ENCODE measurements at regions not wholly inside any gene's neighbourhood (a gene's known extent, or its start where the extent isn't known, plus 50 kb on each side); places are given as distances from the start of the nearest gene placed in this dataset.

DNA sequence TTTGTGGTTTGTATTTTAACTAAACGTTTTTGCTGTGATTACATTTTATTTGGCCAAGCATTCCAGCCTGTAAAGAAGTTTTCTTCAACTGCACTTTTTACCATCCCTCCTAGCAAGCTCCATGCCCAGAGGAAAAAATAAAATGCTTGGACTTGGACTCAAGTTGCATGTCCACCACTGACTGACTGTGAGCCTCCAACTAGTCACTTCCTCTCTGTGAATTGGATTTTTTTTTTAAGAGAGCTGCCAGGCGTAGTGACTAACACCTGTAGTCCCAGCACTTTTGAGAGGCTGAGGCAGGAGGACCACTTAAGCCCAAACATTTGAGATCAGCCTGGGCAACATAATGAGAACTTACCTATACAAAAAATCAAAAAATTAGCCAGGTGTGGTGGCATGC lies 1185.2 kb upstream of the PIK3C3 start:
- FAIRE-seq = no peak

DNA sequence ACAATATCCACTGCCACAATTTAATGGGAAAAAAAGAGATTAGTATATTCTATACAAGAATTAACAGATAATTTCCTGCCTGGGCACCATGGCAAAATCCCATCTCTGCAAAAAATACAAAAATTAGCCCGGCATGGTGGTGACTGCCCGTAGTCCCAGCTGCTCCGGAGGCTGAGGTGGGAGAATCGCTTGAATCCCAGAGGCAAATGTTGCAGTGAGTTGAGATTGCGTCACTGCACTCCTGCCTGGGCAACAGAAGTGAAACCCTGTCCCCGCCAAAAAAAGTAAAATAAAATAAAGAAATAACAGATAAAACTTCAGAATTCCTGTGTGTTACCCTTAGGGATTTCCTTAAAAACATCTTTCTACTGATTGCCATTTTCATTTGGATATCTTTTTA lies 1194.8 kb upstream of the PIK3C3 start:
- no peaks in the 10 kb centered on the region for H3K36me3 ChIP-seq (ENCODE audit: control insufficient read depth, insufficient read depth, low read length)
- no peaks in the 10 kb centered on the region for H3K27me3 ChIP-seq (ENCODE audit: control insufficient read depth, insufficient read depth, low read length)
- DNase-seq (ENCODE audit: low read depth) = no peak
- TF ChIP-seq, protein P1, sequence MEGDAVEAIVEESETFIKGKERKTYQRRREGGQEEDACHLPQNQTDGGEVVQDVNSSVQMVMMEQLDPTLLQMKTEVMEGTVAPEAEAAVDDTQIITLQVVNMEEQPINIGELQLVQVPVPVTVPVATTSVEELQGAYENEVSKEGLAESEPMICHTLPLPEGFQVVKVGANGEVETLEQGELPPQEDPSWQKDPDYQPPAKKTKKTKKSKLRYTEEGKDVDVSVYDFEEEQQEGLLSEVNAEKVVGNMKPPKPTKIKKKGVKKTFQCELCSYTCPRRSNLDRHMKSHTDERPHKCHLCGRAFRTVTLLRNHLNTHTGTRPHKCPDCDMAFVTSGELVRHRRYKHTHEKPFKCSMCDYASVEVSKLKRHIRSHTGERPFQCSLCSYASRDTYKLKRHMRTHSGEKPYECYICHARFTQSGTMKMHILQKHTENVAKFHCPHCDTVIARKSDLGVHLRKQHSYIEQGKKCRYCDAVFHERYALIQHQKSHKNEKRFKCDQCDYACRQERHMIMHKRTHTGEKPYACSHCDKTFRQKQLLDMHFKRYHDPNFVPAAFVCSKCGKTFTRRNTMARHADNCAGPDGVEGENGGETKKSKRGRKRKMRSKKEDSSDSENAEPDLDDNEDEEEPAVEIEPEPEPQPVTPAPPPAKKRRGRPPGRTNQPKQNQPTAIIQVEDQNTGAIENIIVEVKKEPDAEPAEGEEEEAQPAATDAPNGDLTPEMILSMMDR (IDR thresholded peaks at IDR 0.05; ENCODE audit: insufficient read depth, low read length, severe bottlenecking) = no peak
- H3K4me3 ChIP-seq (ENCODE audit: low read depth, low read length) = no peak overlapping the region
- no peak for FAIRE-seq

More for the DNA sequence above, 1185.2 kb upstream of the PIK3C3 start:
- no peak overlapping the region for H3K4me3 ChIP-seq (ENCODE audit: low read depth, low read length)
- no peaks in the 10 kb centered on the region for H3K36me3 ChIP-seq (ENCODE audit: control insufficient read depth, insufficient read depth, low read length)
- TF ChIP-seq, protein P1 (IDR thresholded peaks at IDR 0.05; ENCODE audit: insufficient read depth, low read length, severe bottlenecking) = no peak
- H3K27me3 ChIP-seq (ENCODE audit: control insufficient read depth, insufficient read depth, low read length) = no peaks in the 10 kb centered on the region
- peak; percentile 58 for DNase-seq (ENCODE audit: low read depth)

DNA sequence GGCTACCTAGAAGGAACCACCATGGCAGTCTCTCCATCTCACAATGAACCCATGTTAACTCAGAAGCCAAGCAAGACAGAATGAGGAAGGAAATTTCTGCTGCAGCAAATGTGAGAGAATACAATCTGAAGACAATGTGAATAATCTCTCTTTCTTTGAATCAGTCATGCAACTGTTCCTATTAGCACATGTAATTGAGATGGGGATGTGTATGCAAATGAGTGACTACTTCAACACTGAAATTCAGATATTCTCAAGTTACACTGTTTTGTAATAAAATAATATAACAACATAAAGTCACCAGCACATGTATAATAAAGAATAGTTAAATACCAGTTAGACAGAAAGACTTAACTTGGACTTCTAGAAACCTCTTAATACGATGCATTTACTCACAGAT lies 1200.6 kb upstream of the PIK3C3 start:
- TF ChIP-seq, protein P1 (IDR thresholded peaks at IDR 0.05; ENCODE audit: insufficient read depth, low read length, severe bottlenecking) = no peak
- H3K36me3 ChIP-seq (ENCODE audit: control insufficient read depth, insufficient read depth, low read length) = no peaks in the 10 kb centered on the region
- no peak overlapping the region for H3K4me3 ChIP-seq (ENCODE audit: low read depth, low read length)
- FAIRE-seq (no peak), DNase-seq (ENCODE audit: low read depth) (no peak)
- H3K27me3 ChIP-seq (ENCODE audit: control insufficient read depth, insufficient read depth, low read length) = no peaks in the 10 kb centered on the region

DNA sequence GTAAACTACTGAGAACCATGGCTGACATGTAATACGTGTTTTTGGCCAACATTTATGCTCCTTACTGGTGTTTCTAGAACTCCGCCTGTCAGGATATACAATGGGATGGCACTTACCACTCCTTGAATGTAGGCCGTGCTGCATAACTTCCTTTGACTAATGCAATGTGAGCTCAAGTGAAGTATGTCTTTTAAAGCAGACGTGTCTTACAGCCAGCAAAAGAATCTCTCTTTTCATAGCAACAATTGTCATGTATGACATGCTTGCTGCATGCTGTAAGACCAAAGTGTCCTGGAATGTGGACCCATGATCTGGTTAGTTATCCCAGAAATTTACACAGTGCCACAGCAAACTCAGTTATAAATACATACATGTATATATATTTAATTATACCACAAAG lies 1202.7 kb upstream of the PIK3C3 start:
- H3K27me3 ChIP-seq (ENCODE audit: control insufficient read depth, insufficient read depth, low read length) = no peaks in the 10 kb centered on the region
- DNase-seq (ENCODE audit: low read depth) (no peak), FAIRE-seq (no peak)
- H3K4me3 ChIP-seq (ENCODE audit: low read depth, low read length) = no peak overlapping the region
- no peaks in the 10 kb centered on the region for H3K36me3 ChIP-seq (ENCODE audit: control insufficient read depth, insufficient read depth, low read length)
- TF ChIP-seq, protein P1 (IDR thresholded peaks at IDR 0.05; ENCODE audit: insufficient read depth, low read length, severe bottlenecking) = no peak

DNA sequence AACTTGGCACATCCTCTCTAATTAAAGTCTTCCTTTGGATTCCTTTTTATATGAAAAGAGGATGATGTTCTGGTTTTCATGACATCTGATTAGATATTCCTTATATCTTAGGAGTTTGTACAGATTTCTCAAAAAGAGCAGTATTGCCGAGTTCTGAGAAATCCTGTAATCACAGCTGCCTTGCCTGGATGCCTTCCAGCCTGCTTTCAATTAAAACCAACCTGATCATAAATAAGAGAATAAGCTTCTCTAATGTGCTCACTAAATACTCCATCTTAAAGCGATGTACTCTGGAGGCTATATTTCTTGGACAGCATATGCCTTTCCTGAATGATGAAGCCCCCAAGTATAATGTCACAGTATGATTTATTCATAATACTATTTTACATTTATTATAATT lies 1203.8 kb upstream of the PIK3C3 start:
- no peak for FAIRE-seq
- no peaks in the 10 kb centered on the region for H3K36me3 ChIP-seq (ENCODE audit: control insufficient read depth, insufficient read depth, low read length)
- H3K4me3 ChIP-seq (ENCODE audit: low read depth, low read length) = no peak overlapping the region
- DNase-seq (ENCODE audit: low read depth) = no peak
- no peaks in the 10 kb centered on the region for H3K27me3 ChIP-seq (ENCODE audit: control insufficient read depth, insufficient read depth, low read length)
- TF ChIP-seq, protein P1 (IDR thresholded peaks at IDR 0.05; ENCODE audit: insufficient read depth, low read length, severe bottlenecking) = no peak

DNA sequence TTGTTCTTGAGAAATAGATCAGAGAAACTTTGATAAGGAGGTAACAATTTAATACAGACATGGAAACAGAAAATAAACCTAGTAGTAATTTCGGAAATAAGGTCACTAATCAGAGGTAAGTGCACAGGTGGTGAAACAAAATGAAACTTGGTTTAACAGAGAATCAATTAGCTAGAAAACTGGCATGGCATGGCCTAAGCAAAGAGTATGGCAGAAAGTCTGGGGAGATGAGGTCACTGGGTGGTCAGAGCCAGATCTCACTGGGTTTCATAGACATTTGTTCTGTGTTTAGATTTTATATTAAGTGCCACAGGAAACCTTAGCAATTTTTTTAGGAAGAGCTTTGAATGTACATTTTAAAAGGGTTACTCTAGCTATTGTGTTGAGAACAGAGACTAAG lies 1216.0 kb upstream of the PIK3C3 start:
- FAIRE-seq (no peak), DNase-seq (ENCODE audit: low read depth) (no peak)
- Histone ChIP-seq H3K36me3 (ENCODE audit: control insufficient read depth, insufficient read depth, low read length) (no peaks in the 10 kb centered on the region), H3K4me3 (ENCODE audit: low read depth, low read length) (no peak overlapping the region), H3K27me3 (ENCODE audit: control insufficient read depth, insufficient read depth, low read length) (no peaks in the 10 kb centered on the region)
- TF ChIP-seq, protein P1 (IDR thresholded peaks at IDR 0.05; ENCODE audit: insufficient read depth, low read length, severe bottlenecking) = no peak

Data from bronchial epithelial cell (primary cell).